ENCODE measurements at regions not wholly inside any gene's neighbourhood (a gene's known extent, or its start where the extent isn't known, plus 50 kb on each side); places are given as distances from the start of the nearest gene placed in this dataset.
A peak's percentile ranks its signal among the peaks of the same experiment; 100 is the strongest.

- Mint-ChIP-seq H3K27me3 (ENCODE audit: insufficient read depth) (peaks cover 5% of the 10 kb centered on the region), H3K36me3 (ENCODE audit: low read depth) (peaks cover 9% of the 10 kb centered on the region; the same call in 1 of the 2 replicates), H3K4me1 (ENCODE audit: low read depth) (peaks cover 16% of the 10 kb centered on the region), H3K4me3 (no peak overlapping the region), H3K9me3 (no peaks in the 10 kb centered on the region), H3K27ac (no peak overlapping the region)
- DNase-seq = no peak
- TF ChIP-seq, protein P1, sequence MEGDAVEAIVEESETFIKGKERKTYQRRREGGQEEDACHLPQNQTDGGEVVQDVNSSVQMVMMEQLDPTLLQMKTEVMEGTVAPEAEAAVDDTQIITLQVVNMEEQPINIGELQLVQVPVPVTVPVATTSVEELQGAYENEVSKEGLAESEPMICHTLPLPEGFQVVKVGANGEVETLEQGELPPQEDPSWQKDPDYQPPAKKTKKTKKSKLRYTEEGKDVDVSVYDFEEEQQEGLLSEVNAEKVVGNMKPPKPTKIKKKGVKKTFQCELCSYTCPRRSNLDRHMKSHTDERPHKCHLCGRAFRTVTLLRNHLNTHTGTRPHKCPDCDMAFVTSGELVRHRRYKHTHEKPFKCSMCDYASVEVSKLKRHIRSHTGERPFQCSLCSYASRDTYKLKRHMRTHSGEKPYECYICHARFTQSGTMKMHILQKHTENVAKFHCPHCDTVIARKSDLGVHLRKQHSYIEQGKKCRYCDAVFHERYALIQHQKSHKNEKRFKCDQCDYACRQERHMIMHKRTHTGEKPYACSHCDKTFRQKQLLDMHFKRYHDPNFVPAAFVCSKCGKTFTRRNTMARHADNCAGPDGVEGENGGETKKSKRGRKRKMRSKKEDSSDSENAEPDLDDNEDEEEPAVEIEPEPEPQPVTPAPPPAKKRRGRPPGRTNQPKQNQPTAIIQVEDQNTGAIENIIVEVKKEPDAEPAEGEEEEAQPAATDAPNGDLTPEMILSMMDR (IDR thresholded peaks at IDR 0.05) = no peak
These were observed 60.2 kb downstream of the SYNE3 start for GRCh38 chr14:95456281-95456680.

DNA sequence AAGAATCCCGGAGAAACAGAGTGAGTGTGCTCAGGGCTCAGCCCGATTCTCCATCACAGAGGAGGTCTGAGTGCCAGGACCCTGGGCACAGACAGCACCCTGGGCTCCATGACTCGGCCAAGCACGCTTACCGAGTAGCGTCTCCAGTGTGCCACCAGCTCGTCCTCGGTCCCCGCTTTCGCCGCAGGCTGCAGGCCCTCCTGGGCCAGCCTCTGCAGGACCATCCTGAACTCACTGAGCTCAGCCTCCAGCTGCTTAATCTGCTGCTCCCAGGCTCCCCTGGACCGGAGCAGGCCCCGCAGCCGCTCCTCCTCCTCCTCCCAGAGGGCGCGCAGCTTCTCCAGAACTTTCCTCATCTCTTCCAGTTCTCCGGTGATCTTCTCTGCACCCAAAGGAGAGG is 61.2 kb downstream of the SYNE3 start:
- no peak for DNase-seq
- TF ChIP-seq, protein P1 (IDR thresholded peaks at IDR 0.05) = no peak
- H3K27ac Mint-ChIP-seq = no peak overlapping the region

DNA sequence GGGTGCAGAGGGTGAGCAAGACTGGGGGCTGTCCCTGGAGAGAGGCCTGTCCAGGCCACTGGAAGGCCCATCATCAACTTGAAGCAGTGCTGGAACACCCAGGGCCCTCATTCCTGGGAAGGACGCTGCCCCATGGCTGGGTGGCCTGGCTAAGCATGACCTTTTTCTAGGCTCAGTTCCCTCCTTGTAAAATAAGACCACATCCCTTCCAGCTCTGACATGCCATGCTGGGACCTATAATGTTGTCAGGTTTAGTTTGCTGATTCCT is 62.8 kb downstream of the SYNE3 start:
- H3K4me1 Mint-ChIP-seq (ENCODE audit: low read depth) = peaks cover 2% of the 10 kb centered on the region
- TF ChIP-seq, protein P1 (IDR thresholded peaks at IDR 0.05) = no peak
- DNase-seq = no peak
- H3K9me3 Mint-ChIP-seq = no peaks in the 10 kb centered on the region
- peaks cover 9% of the 10 kb centered on the region for H3K36me3 Mint-ChIP-seq (ENCODE audit: low read depth)
- no peak overlapping the region for H3K27ac Mint-ChIP-seq
- H3K27me3 Mint-ChIP-seq (ENCODE audit: insufficient read depth) = no peaks in the 10 kb centered on the region; the same call in none of the 2 replicates
- H3K4me3 Mint-ChIP-seq = no peak overlapping the region

More for the DNA sequence above, 61.2 kb downstream of the SYNE3 start:
- H3K4me3 Mint-ChIP-seq = no peak overlapping the region
- H3K36me3 Mint-ChIP-seq (ENCODE audit: low read depth) = peaks cover 9% of the 10 kb centered on the region; the same call in 1 of the 2 replicates
- H3K27me3 Mint-ChIP-seq (ENCODE audit: insufficient read depth) = no peaks in the 10 kb centered on the region; the same call in none of the 2 replicates
- H3K4me1 Mint-ChIP-seq (ENCODE audit: low read depth) = peaks cover 8% of the 10 kb centered on the region
- H3K9me3 Mint-ChIP-seq = no peaks in the 10 kb centered on the region

- no peak for DNase-seq
- Mint-ChIP-seq H3K27ac (no peak overlapping the region), H3K27me3 (ENCODE audit: insufficient read depth) (no peaks in the 10 kb centered on the region; the same call in none of the 2 replicates), H3K4me3 (no peak overlapping the region), H3K9me3 (no peaks in the 10 kb centered on the region), H3K36me3 (ENCODE audit: low read depth) (peaks cover 6% of the 10 kb centered on the region), H3K4me1 (ENCODE audit: low read depth) (no peaks in the 10 kb centered on the region)
- TF ChIP-seq, protein P1 (IDR thresholded peaks at IDR 0.05) = no peak
These were observed 63.3 kb downstream of the SYNE3 start for GRCh38 chr14:95452893-95453712.

DNA sequence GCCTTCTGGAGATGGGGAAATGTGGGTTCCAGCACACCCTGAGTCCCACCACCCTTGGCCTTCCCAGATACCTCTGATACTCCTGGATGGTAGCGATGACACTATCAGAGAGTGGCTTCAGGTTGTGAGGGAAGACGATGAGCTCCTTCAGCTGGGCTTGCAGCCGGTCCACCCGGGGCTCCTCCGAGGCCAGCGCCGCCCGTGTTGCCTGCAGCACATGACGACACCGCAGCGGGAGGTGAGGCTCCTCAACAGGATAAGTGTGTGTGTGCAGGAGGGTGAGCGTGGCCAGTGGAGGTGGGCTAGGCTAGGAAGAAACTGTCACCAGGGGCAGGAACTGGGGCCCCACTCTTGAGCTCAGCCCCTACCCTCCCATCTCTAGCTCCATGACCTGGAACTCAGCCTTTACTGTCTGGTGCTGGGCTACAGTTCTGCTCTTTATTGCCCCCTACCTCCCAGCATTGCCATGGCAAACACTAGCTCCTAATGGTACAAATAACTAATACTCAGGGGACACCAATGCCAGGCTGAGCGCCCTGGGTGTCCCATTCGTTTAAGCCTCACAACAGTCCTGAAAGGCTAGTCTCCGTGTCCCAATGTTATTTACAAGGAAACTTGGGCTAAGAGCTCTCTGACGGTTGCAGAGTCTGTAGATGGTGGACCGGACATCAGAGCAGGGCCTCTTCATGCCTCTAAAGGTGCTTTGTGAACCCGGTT is 64.1 kb downstream of the SYNE3 start:
- no peak overlapping the region for H3K27ac Mint-ChIP-seq

More for the DNA sequence above, 64.1 kb downstream of the SYNE3 start:
- Mint-ChIP-seq H3K9me3 (no peaks in the 10 kb centered on the region), H3K36me3 (ENCODE audit: low read depth) (peaks cover 6% of the 10 kb centered on the region), H3K4me1 (ENCODE audit: low read depth) (no peaks in the 10 kb centered on the region), H3K27me3 (ENCODE audit: insufficient read depth) (no peaks in the 10 kb centered on the region; the same call in none of the 2 replicates), H3K4me3 (no peak overlapping the region)
- no peak for DNase-seq
- TF ChIP-seq, protein P1 (IDR thresholded peaks at IDR 0.05) = peak; percentile 69

Measured in HFFc6 (cell line).